B cell (primary cell): ENCODE measurements at regions not wholly inside any gene's neighbourhood (a gene's known extent, or its start where the extent isn't known, plus 50 kb on each side); places are given as distances from the start of the nearest gene placed in this dataset.

Experiments used
- ATAC-seq: fragments of 200-7000 bp; cut with Tn5 transposase; one replicate; pipeline ENCODE4 v1.10.0; 2021; ENCODE audit warnings: low read depth, mild to moderate bottlenecking, moderate number of reproducible peaks, moderate library complexity
- CTCF ChIA-PET: fragments of 350-600 bp; sonication (Branson Sonifier 250); formaldehyde crosslinking; loops from one replicate; lab custom pipeline; 2021; ENCODE audit warnings: antibody characterized with exemption, inconsistent platforms; lab: Charles Lee
- POLR2A ChIA-PET: fragments of 350-600 bp; sonication (Branson Sonifier 250); formaldehyde crosslinking; loops from one replicate; lab custom pipeline; 2021; ENCODE audit warnings: antibody characterized with exemption; lab: Charles Lee
- DNase-seq: peaks from one replicate; pipeline ENCODE4 v3.0.0; 2013
- H2AFZ ChIP-seq: 2 replicates; pipeline ENCODE4 v1.6.1; 2012; ENCODE audit warnings: mild to moderate bottlenecking, low read depth, low read length; ENCODE audit not compliant: insufficient read depth, poor library complexity, severe bottlenecking
- H3K27ac ChIP-seq, 2 donors: 1 replicate in 1 of 2; 2 replicates in 1 of 2; pipeline ENCODE4 v1.5.1; 2012 to 2013; ENCODE audit warnings: low read length in 2 of 2, mild to moderate bottlenecking in 2 of 2, moderate library complexity in 1 of 2
- H3K27me3 ChIP-seq, 4 experiments: fragments of 200-600 bp in 1 of 4; sonication (generic) in 1 of 4; replicated peaks in 1 of 4; 1 replicate in 2 of 4; 2 replicates in 2 of 4; pipeline versions ENCODE4 v1.6.1 to v1.7.0; 2013 to 2016; ENCODE audit warnings: low read length in 3 of 4, mild to moderate bottlenecking in 2 of 4, mixed read lengths in 1 of 4, moderate library complexity in 1 of 4; ENCODE audit not compliant: insufficient read depth in 4 of 4, control insufficient read depth in 3 of 4; ENCODE audit errors: control extremely low read depth in 1 of 4
- H3K36me3 ChIP-seq, 2 experiments: replicated peaks in 1 of 2; 1 replicate in 1 of 2; 2 replicates in 1 of 2; pipeline versions ENCODE4 v1.6.1 to v1.7.1; 2013; ENCODE audit warnings: low read length in 1 of 2; ENCODE audit not compliant: insufficient read depth in 2 of 2, control insufficient read depth in 1 of 2; ENCODE audit errors: control extremely low read depth in 1 of 2, extremely low read depth in 1 of 2
- H3K4me1 ChIP-seq, 2 donors: fragments of 200-600 bp in 1 of 2; sonication (generic) in 1 of 2; 1 replicate in 1 of 2; 2 replicates in 1 of 2; pipeline versions ENCODE4 v1.5.1 to v1.6.1; 2013 to 2017; ENCODE audit warnings: low read length in 2 of 2; ENCODE audit not compliant: control insufficient read depth in 2 of 2, insufficient read depth in 2 of 2
- H3K4me2 ChIP-seq: replicated peaks from 2 replicates; pipeline ENCODE3; 2012; ENCODE audit warnings: mild to moderate bottlenecking, low read depth, low read length; ENCODE audit not compliant: poor library complexity, severe bottlenecking
- H3K4me3 ChIP-seq, 5 experiments: fragments of 200-600 bp in 1 of 5; sonication (generic) in 1 of 5; 1 replicate in 3 of 5; 2 replicates in 2 of 5; pipeline versions ENCODE4 v1.5.1 to v1.7.0; 2011 to 2016; ENCODE audit warnings: low read length in 4 of 5, mild to moderate bottlenecking in 4 of 5, low read depth in 2 of 5, control low read depth in 1 of 5, moderate library complexity in 1 of 5; ENCODE audit not compliant: insufficient read depth in 1 of 5; ENCODE audit errors: control extremely low read depth in 1 of 5, extremely low read depth in 1 of 5
- H3K79me2 ChIP-seq: fragments of 200-600 bp; sonication (generic); one replicate; pipeline ENCODE4 v1.6.0; 2016; ENCODE audit warnings: low read length; ENCODE audit not compliant: control insufficient read depth, insufficient read depth
- H3K9ac ChIP-seq: fragments of 200-600 bp; sonication (generic); 2 replicates; pipeline ENCODE4 v1.6.1; 2017; ENCODE audit warnings: mild to moderate bottlenecking, low read length, moderate library complexity
- H3K9me3 ChIP-seq, 3 donors: one replicate each; pipeline versions ENCODE4 v1.6.1 to v1.7.1; 2013; ENCODE audit warnings: low read length in 2 of 3; ENCODE audit not compliant: control insufficient read depth in 2 of 3, insufficient read depth in 1 of 3; ENCODE audit errors: control extremely low read depth in 1 of 3
- H4K20me1 ChIP-seq: 2 replicates; pipeline ENCODE4 v1.6.0; 2012; ENCODE audit warnings: mild to moderate bottlenecking, low read length; ENCODE audit not compliant: insufficient read depth, control insufficient read depth, poor library complexity, severe bottlenecking
- H3K27ac Mint-ChIP-seq: one replicate; pipeline ENCODE4 v1.8.0; 2021; ENCODE audit warnings: mixed read lengths
- H3K27me3 Mint-ChIP-seq: one replicate; pipeline ENCODE4 v1.8.0; 2021; ENCODE audit warnings: mixed read lengths
- H3K4me1 Mint-ChIP-seq: one replicate; pipeline ENCODE4 v1.8.0; 2021; ENCODE audit warnings: mixed read lengths
- H3K4me3 Mint-ChIP-seq: one replicate; pipeline ENCODE4 v1.8.0; 2021; ENCODE audit warnings: mixed read lengths
- H3K9me3 Mint-ChIP-seq: one replicate; pipeline ENCODE4 v1.8.0; 2022; ENCODE audit warnings: mixed read lengths; ENCODE audit not compliant: insufficient read depth
- EZH2 ChIP-seq: IDR thresholded peaks from 2 replicates; pipeline ENCODE4 v1.6.1; 2012; ENCODE audit warnings: borderline replicate concordance, low read depth, mild to moderate bottlenecking, moderate library complexity, low read length; ENCODE audit not compliant: insufficient read depth, poor library complexity, severe bottlenecking
- WGBS: methylation state at CpG from one replicate; pipeline ENCODE4 v1.1.5; 2013; ENCODE audit warnings: missing lambda C conversion rate; ENCODE audit not compliant: insufficient coverage; 5-methylcytosine and 5-hydroxymethylcytosine counted together
- intact Hi-C: fragments of 100-400 bp; cut with micrococcal nuclease; formaldehyde crosslinking; loops from one replicate; pipeline ENCODE4 v1.10.0; 2022
- TF ChIP-seq, protein P1 (sequence below): fragments of 200-600 bp; IDR thresholded peaks from one replicate; pipeline ENCODE4 v1.8.0; 2022; ENCODE audit warnings: antibody characterized with exemption, mild to moderate bottlenecking

DNA sequence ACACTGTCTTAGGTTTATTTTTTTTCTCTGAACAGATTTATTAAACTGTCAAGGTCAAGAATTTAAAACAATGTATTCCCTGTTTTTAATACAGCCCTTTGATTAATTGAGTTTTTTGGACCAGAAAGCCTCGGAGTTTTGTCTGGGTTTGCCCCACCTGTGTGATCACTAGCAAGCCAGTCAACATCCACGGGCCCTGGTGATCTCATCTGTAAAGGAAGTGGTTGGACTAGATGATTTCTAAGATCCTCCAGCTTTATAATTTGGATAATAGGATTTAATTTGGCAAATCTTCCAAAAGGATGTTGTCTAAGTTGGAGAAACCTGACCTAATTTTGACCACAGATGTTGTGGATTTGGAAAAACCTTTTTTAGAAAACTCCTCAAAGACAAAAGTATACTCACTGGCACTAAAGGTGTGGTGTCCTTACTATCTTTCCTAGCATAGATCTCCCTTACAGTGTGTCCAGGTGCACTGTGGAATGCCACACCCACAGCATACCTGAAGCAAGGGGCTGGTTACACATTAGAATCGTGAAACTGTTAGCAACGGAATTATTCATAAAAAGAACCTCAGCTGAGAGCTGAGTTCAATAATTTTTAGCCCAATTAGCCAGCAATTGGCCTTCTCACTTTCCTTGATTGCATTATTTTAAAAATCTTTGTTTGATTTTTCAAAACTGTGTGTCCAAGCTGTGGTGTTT is 195.6 kb upstream of the ELL2 start:
- Histone ChIP-seq H3K4me1 (no peaks in the 10 kb centered on the region), H3K36me3 (no peaks in the 10 kb centered on the region), H3K9me3 (no peaks in the 10 kb centered on the region), H3K27me3 (peaks cover 0 to 4% (median 0%) of the 10 kb centered on the region in 4 experiments), H3K4me3 (no peak overlapping the region), H3K27ac (no peak overlapping the region), H3K79me2 (no peaks in the 10 kb centered on the region), H2AFZ (no peak overlapping the region), H3K4me2 (no peak overlapping the region), H3K9ac (no peak overlapping the region), H4K20me1 (no peaks in the 10 kb centered on the region)
- Mint-ChIP-seq H3K4me1 (no peaks in the 10 kb centered on the region), H3K27ac (no peak overlapping the region), H3K4me3 (no peak overlapping the region), H3K27me3 (peaks cover 21% of the 10 kb centered on the region), H3K9me3 (no peaks in the 10 kb centered on the region)
- TF ChIP-seq, protein P1, sequence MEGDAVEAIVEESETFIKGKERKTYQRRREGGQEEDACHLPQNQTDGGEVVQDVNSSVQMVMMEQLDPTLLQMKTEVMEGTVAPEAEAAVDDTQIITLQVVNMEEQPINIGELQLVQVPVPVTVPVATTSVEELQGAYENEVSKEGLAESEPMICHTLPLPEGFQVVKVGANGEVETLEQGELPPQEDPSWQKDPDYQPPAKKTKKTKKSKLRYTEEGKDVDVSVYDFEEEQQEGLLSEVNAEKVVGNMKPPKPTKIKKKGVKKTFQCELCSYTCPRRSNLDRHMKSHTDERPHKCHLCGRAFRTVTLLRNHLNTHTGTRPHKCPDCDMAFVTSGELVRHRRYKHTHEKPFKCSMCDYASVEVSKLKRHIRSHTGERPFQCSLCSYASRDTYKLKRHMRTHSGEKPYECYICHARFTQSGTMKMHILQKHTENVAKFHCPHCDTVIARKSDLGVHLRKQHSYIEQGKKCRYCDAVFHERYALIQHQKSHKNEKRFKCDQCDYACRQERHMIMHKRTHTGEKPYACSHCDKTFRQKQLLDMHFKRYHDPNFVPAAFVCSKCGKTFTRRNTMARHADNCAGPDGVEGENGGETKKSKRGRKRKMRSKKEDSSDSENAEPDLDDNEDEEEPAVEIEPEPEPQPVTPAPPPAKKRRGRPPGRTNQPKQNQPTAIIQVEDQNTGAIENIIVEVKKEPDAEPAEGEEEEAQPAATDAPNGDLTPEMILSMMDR: no peak
- no peak for TF ChIP-seq EZH2
- ATAC-seq: no peak
- intact Hi-C loops: no loop called here
- CTCF ChIA-PET: no interaction called here
- POLR2A ChIA-PET: no interaction called here
- 80% methylated on average over 1 of the region's 4 CpGs for WGBS
- no peak for DNase-seq

DNA sequence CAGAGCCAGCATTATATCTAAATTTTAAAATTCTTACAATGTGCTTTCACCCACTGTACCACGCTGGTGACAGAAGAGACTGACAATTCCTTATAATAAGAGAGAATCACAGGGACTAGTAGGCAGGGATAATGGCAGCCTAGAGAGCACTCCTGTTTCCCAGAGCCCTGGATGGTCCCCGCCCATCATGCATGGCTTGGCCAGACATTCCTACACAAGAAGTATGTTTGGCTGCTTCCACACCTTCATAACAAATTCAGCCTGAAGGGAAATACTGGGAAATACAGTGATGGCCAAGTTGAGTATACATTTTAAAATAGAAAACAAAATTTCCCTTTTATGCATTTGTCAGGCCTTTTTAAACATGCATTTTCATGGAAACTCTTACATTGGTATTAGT is 193.5 kb upstream of the ELL2 start:
- TF ChIP-seq, protein P1: no peak
- TF ChIP-seq EZH2: no peak
- H3K9me3 Mint-ChIP-seq: no peaks in the 10 kb centered on the region
- Histone ChIP-seq H3K27me3 (peaks cover 0 to 4% (median 0%) of the 10 kb centered on the region in 4 experiments), H3K9ac (no peak overlapping the region), H2AFZ (no peak overlapping the region), H3K4me1 (no peaks in the 10 kb centered on the region), H3K27ac (no peak overlapping the region), H3K79me2 (no peaks in the 10 kb centered on the region), H3K4me3 (no peak overlapping the region), H3K36me3 (no peaks in the 10 kb centered on the region), H4K20me1 (no peaks in the 10 kb centered on the region), H3K4me2 (no peak overlapping the region), H3K9me3 (no peaks in the 10 kb centered on the region)
- ATAC-seq: no peak
- H3K27me3 Mint-ChIP-seq: peaks cover 8% of the 10 kb centered on the region
- H3K27ac Mint-ChIP-seq: no peak overlapping the region
- no peak for DNase-seq
- intact Hi-C loops: no loop called here
- WGBS: no CpG with 5 or more reads among the region's 2 CpGs
- H3K4me1 Mint-ChIP-seq: no peaks in the 10 kb centered on the region
- ChIA-PET CTCF (no interaction called here), POLR2A (no interaction called here)
- no peak overlapping the region for H3K4me3 Mint-ChIP-seq
